ENCODE measurements at regions not wholly inside any gene's neighbourhood (a gene's known extent, or its start where the extent isn't known, plus 50 kb on each side); places are given as distances from the start of the nearest gene placed in this dataset.

DNA sequence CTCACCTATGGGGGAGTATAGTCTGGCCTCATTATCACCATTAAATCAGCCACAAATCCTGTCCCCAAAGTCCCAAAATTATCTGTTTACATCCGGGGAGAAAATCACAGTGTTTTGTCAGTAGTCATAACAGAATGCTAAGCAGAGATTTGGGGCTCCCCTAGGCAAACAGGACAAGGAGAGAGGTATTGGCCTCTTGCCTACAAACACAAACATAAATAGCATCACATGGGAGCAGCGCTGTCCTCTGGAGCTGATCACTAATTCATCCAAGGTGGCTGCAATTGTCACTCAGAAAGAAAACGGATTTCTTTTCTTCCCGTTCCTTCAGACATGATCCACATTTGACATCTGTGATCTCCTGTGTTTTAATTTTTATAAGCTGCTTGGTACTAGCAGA lies 1028.1 kb downstream of the NTRK3 start:
- TF ChIP-seq, protein P1, sequence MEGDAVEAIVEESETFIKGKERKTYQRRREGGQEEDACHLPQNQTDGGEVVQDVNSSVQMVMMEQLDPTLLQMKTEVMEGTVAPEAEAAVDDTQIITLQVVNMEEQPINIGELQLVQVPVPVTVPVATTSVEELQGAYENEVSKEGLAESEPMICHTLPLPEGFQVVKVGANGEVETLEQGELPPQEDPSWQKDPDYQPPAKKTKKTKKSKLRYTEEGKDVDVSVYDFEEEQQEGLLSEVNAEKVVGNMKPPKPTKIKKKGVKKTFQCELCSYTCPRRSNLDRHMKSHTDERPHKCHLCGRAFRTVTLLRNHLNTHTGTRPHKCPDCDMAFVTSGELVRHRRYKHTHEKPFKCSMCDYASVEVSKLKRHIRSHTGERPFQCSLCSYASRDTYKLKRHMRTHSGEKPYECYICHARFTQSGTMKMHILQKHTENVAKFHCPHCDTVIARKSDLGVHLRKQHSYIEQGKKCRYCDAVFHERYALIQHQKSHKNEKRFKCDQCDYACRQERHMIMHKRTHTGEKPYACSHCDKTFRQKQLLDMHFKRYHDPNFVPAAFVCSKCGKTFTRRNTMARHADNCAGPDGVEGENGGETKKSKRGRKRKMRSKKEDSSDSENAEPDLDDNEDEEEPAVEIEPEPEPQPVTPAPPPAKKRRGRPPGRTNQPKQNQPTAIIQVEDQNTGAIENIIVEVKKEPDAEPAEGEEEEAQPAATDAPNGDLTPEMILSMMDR (conservative IDR thresholded peaks at IDR 0.05), result no peak
- Mint-ChIP-seq H3K9me3 (peaks cover 12% of the 10 kb centered on the region), H3K27ac (no peak overlapping the region), H3K4me3 (no peak overlapping the region), H3K4me1 (no peaks in the 10 kb centered on the region), H3K27me3 (ENCODE audit: insufficient read depth) (no peaks in the 10 kb centered on the region), H3K36me3 (ENCODE audit: low read depth) (no peaks in the 10 kb centered on the region)
- no peaks in the 10 kb centered on the region for H3K9me3 ChIP-seq (ENCODE audit: control insufficient read depth, low read length)
- no peaks in the 10 kb centered on the region for H3K4me1 ChIP-seq (ENCODE audit: control insufficient read depth, insufficient read depth, low read length)
- H3K9ac ChIP-seq (ENCODE audit: extremely low read depth, low read length, poor library complexity, severe bottlenecking), result no peak overlapping the region
- H3K36me3 ChIP-seq (ENCODE audit: control insufficient read depth, insufficient read depth, low read length), result no peaks in the 10 kb centered on the region
- H3K27me3 ChIP-seq (ENCODE audit: control insufficient read depth, insufficient read depth, low read length, poor library complexity, severe bottlenecking), result no peaks in the 10 kb centered on the region
- H3K27ac ChIP-seq (ENCODE audit: low read depth, low read length), result no peak overlapping the region
- 84 to 85% methylated on average over 2 to 4 of the region's 4 CpGs for WGBS, 2 experiments (ENCODE audit: insufficient coverage in 1 of 2, insufficient read length in 1 of 2)
- H3K4me3 ChIP-seq (ENCODE audit: low read length), result no peak overlapping the region
- no peak for DNase-seq

DNA sequence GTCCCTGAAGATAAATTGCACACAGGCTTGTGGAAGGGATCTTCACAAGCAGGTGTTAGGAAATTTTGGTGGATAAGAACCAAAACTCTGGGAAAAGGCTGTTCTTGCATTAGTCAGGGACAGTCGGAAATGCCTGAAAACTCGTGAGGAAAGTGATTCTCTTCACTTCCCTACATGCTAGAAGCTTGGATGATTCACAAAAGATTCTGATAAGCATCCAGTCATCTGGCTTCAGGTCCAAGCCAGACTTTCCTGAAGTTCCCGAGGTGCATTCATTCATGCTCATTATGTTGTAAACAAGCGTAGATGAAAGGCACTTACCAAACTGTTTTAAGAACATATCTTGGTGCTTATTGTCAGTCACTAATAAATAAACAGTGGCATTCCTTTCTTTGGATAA lies 1028.7 kb downstream of the NTRK3 start:
- 83 to 85% methylated on average over 3 to 4 of the region's 4 CpGs for WGBS, 2 experiments (ENCODE audit: insufficient coverage in 1 of 2, insufficient read length in 1 of 2)
- Histone ChIP-seq H3K9ac (ENCODE audit: extremely low read depth, low read length, poor library complexity, severe bottlenecking) (no peak overlapping the region), H3K27me3 (ENCODE audit: control insufficient read depth, insufficient read depth, low read length, poor library complexity, severe bottlenecking) (no peaks in the 10 kb centered on the region), H3K4me1 (ENCODE audit: control insufficient read depth, insufficient read depth, low read length) (no peaks in the 10 kb centered on the region), H3K27ac (ENCODE audit: low read depth, low read length) (no peak overlapping the region), H3K9me3 (ENCODE audit: control insufficient read depth, low read length) (no peaks in the 10 kb centered on the region), H3K4me3 (ENCODE audit: low read length) (no peak overlapping the region), H3K36me3 (ENCODE audit: control insufficient read depth, insufficient read depth, low read length) (no peaks in the 10 kb centered on the region)
- no peak overlapping the region for H3K27ac Mint-ChIP-seq
- DNase-seq, result no peak
- H3K9me3 Mint-ChIP-seq, result peaks cover 10% of the 10 kb centered on the region
- H3K4me3 Mint-ChIP-seq, result no peak overlapping the region
- TF ChIP-seq, protein P1 (conservative IDR thresholded peaks at IDR 0.05), result no peak
- no peaks in the 10 kb centered on the region for H3K4me1 Mint-ChIP-seq
- H3K27me3 Mint-ChIP-seq (ENCODE audit: insufficient read depth), result no peaks in the 10 kb centered on the region
- no peaks in the 10 kb centered on the region for H3K36me3 Mint-ChIP-seq (ENCODE audit: low read depth)

DNA sequence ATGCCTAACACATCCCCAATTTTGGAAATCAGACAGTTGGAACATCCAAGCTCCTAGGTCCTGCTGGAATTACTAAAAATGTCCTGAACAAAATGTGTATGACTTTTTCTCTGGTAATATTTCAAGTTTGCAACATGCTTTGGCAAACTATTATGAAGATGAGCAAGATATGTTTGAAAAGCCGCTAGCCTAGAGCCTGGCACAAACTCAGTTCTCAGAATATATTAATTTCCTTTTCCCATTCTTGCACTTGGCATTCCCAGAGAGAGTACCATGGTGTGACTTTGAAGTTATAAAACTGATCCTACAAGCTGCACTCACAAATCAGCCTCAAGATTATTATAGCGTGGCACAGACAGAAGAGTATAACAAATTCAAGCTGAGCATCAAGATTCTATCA lies 1031.1 kb downstream of the NTRK3 start:
- no peak for DNase-seq
- H3K36me3 ChIP-seq (ENCODE audit: control insufficient read depth, insufficient read depth, low read length), result no peaks in the 10 kb centered on the region
- no peaks in the 10 kb centered on the region for H3K27me3 ChIP-seq (ENCODE audit: control insufficient read depth, insufficient read depth, low read length, poor library complexity, severe bottlenecking)
- 84% methylated on average over 2 of the region's 2 CpGs; no CpG with 5 or more reads in 1 of the 2 experiments for WGBS, 2 experiments (ENCODE audit: insufficient coverage in 1 of 2, insufficient read length in 1 of 2)
- H3K9me3 Mint-ChIP-seq, result peaks cover 3% of the 10 kb centered on the region
- no peaks in the 10 kb centered on the region for H3K36me3 Mint-ChIP-seq (ENCODE audit: low read depth)
- H3K4me1 Mint-ChIP-seq, result no peaks in the 10 kb centered on the region
- H3K4me1 ChIP-seq (ENCODE audit: control insufficient read depth, insufficient read depth, low read length), result no peaks in the 10 kb centered on the region
- H3K27ac Mint-ChIP-seq, result no peak overlapping the region
- H3K27ac ChIP-seq (ENCODE audit: low read depth, low read length), result no peak overlapping the region
- TF ChIP-seq, protein P1 (conservative IDR thresholded peaks at IDR 0.05), result no peak
- H3K9me3 ChIP-seq (ENCODE audit: control insufficient read depth, low read length), result no peaks in the 10 kb centered on the region
- no peak overlapping the region for H3K4me3 Mint-ChIP-seq
- H3K9ac ChIP-seq (ENCODE audit: extremely low read depth, low read length, poor library complexity, severe bottlenecking), result no peak overlapping the region
- no peak overlapping the region for H3K4me3 ChIP-seq (ENCODE audit: low read length)
- no peaks in the 10 kb centered on the region for H3K27me3 Mint-ChIP-seq (ENCODE audit: insufficient read depth)

Data from endodermal cell (in vitro differentiated cells).